HG02642 (cell line): ENCODE measurements at regions not wholly inside any gene's neighbourhood (a gene's known extent, or its start where the extent isn't known, plus 50 kb on each side); places are given as distances from the start of the nearest gene placed in this dataset.

Experiments
- ATAC-seq: cut with Tn5 transposase; IDR thresholded peaks from one replicate; pipeline ENCODE4 v1.9.1; 2021; ENCODE audit warnings: mild to moderate bottlenecking; ENCODE audit not compliant: unreplicated experiment, poor library complexity

DNA sequence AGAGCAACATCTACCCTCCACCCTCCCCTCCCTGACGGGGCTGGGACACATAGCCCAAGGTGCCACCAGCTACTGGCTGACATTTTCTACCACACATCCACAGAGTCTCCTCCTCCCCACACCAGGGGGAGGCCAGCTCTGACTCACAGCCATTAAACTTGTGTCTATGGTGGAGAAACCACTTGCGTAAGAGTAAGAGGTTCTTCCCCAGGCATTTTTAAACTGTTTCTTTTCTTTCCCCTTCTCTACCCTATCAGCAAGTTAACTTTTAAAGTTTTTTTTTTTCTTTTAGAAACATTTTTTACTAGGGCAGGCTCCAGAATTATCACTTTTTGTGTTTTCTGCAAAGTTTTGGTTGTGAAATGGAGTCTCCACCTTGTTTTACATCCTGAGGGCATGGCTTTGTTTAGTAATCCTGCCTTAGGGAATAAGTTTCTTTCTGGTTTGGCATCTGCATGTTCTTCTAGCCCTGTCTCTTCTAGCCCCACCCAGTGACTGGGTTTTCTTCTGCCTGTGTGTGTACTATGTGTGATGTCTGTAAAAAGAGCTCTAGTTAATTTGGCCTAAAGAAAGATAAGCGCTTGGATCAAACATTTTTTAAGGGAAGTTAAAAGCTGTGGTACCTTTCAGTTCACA is 148.8 kb upstream of the GADL1 start:
- ATAC-seq = no peak

DNA sequence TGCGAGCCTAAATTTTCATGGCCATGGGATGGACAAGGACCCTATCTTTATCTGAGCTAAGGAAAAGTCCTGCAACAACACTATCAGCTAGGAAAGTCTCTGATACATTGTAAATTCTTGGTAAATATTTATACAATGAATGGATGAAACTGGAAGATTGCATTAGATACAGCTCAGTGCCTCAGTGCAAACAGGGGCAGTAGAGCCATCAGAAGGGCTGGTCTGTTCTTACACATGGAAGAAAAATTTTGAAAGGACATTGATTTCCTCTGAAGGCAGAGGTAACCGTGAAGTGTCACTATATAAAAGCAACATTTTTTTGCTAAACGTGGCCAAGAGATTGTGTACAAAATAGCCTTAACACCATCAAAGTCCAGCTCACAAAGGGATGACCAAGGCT is 153.2 kb upstream of the GADL1 start:
- no peak for ATAC-seq

DNA sequence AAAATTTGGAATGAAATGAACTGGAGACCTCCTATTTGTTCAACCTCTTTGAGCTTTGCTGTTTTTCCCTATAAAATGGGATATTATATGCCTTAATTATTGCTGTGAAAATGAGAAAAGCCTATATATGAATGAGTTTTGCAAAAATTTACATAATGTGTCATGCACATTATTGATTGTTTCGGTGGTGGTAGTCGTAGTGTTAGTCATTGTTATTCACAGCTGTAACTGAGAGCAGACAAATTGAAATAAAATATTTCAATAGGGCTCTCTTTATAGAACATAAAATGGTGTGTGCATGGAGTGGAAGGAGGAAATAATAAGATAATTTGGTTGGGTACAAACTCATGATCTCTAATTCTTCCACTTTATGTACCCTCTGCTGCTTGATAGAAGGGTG is 153.7 kb upstream of the GADL1 start:
- no peak for ATAC-seq

DNA sequence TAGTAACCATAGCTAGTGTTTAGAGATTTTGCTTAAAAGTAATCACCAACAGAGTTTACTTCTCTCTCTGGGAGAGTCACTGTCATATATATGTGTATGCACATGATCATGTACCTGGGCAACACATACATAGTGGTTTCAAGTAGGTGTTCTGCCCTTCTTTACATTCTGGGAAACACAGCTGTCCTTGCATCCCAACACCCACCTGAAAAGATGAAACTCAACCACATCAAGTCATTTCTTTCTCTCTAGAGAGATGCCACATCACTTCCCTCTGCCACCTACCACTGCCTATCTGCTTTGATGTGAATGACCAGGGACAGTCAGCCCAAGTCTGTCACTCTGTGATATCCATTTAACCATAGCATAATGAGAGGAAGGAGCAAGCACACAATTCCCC is 155.8 kb upstream of the GADL1 start:
- ATAC-seq = no peak

DNA sequence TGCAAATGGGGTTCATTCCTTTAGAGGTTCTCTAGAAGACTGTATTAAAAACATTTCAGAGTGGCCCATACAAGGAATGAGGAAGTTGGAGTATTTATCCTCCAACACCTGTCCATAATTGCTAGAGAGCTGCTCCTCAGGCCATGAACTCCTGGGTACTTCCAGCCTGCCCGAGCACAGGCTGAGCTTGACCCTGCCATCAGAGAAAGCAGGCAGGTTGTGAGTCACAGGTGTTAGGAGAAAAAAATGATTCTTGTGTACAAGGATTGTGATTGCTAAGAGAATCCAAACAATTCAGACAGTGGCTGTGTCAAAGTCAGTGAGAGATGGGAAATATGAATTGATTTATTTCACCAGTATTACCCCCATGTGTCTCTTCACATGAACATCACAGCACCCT is 156.8 kb upstream of the GADL1 start:
- no peak for ATAC-seq

DNA sequence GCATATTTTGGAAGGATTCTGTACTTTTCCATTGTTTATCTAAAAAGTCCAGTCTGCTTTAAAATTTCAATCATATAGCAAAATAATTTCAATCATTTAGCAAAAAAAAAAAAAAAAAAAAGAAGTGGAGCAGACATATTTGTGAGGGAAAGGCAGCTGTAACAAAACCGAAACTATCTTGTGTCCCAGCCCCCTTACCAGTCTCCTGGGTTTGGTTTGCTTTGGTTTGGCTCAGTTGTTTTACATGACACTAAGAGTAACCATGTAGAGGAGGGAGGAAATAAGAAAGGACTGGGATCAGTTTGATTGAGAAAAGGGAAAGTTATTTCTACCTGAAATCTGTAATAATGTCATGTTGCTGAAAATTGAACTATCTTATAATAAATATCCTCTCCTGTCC is 158.8 kb upstream of the GADL1 start:
- ATAC-seq = no peak

DNA sequence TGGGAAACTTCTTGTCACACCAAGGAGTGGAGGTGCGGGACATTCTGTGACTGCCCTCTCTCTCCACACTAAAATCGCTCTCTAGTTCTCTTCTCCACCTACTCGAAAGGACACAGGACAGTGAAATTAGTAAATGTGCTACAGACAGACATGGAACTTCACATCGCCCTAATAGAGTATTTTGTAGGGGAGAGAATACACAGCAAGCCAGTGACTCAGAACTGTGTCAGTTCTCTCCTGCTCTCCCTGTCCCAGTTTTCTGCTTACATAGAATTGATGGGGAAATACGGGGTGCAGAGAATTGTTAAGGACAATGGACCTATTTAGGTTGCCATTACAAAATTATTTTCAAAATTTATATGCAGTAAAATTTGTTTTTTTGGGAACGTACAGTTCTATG is 159.6 kb upstream of the GADL1 start:
- ATAC-seq = no peak

DNA sequence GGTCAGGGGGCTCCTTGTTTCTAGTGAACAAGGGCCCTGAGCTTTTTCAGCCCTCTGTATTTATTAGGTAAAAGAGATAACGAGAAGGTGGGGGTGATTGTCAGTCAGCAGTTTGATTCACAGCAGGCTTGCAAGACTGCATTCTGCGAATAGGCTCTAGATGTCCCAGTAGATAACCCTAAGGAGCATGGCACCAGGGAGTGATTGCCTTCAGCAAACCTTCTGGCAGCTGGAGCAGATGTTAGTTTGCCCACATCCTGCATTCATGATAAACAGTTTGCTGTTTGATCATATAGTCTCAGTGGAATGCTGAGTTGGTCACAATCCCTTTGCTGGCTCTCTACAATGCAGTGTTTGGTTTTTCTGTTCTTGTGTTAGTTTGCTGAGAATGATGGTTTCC is 161.3 kb upstream of the GADL1 start:
- ATAC-seq = no peak

DNA sequence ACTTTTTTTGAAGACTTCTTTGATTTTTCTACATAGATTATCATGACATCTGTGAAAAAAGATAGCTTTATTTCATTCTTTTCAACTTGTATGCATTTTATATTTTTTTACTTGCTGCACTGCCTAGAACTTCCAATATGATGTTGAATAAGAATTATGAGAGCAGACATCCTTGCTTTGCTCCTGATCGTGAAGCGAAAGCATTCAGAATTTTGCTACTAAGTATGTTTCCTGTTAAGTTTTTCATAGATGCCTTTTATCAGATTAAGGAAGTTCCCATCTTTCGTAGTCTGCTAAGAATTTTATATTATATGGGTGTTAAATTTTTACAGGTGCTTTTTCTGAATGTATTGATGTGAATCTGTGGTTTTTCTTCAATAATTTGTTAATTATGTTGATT is 163.4 kb upstream of the GADL1 start:
- ATAC-seq = no peak

DNA sequence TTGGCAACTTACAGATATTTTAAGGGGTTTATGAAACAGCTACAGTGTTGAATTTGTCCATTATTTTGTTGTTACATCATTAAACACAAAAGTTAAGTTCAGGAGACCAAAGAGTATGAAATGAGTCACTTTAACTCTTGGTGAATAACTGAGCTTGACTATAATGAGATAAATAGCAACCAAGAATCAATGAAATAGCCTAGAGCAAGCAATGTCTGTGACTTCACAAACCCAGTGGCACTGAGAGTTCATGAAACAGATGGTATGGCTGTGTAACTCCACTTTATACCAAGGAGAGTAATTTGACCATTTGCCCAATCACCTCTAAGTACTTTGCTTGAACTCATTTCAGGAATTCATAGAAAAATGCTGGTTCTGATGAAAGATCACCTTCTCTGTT is 169.6 kb upstream of the GADL1 start:
- no peak for ATAC-seq

DNA sequence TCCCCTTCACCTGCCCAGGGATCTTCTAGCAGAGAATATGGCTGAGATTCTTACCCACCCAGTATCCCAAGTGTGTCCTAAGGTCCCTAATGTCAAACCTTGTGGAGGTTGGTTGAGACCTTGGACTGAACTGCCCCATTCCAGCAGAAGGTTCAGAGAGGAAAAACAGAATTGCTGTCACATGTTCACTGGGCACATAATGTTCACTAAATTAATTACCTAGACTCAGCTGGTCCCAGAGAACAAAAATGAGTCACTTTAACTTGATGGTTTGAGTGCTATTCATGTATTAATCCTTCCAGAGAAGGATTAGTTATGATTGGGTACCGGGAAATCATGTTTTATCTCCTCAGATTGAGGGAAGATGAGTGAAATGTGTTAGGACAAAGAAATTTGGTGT is 171.3 kb upstream of the GADL1 start:
- ATAC-seq = no peak

DNA sequence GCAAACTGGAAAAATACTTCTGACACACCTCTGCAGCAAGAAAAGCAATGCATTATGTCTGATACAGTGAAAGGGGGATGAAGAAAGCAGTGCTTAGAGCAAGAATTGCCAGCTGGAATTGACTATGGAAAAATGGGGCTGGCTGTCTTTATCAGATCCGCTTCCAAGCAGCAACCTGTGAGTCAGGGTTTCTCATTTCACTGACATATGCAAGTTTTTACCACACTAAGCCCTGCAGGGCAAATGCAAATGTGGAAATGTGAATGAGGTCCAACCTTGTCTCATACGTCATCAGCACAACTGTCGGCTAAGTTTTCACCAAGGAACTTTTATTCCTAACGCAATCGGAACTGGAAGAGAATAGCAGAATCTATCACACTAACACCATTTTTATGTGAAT is 172.5 kb upstream of the GADL1 start:
- no peak for ATAC-seq

DNA sequence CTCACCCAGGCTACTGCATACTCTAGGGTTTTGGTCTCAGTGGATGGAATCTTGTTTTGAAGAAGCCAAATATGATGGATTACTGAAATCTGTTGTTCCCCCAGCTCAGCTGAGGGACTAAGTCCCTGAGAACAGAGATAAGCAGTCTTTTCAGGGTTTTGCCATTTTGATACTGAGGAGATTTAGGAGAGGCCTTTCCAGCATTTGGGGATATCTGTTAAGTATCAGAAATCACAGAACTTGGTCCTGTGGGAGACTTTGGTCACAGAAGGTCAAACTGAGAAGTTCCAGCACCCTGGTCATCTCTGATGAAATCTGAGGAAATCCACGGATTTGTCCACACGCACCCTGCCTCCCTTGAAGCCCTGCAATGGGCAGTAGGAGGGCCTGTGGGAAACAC is 181.0 kb upstream of the GADL1 start:
- ATAC-seq = no peak

DNA sequence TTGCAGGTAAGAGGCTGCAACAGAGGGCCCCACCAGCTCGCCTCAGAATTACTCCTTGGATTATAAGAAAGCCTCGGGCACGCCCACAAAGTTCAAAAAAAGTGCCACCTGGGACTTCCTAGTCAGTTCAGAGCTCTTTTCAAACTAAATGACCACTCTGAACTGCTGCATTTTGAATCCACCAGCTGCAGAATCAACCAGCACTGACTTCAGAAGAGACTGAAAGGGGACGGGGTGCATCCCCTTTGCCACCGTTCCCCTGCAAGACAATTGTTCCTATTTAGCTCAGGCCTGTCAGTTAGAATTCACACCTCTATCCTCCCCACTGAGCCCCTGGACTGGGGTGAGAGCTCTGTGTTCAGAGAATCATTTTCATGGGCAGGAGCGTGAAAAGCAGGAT is 181.4 kb upstream of the GADL1 start:
- ATAC-seq = no peak

DNA sequence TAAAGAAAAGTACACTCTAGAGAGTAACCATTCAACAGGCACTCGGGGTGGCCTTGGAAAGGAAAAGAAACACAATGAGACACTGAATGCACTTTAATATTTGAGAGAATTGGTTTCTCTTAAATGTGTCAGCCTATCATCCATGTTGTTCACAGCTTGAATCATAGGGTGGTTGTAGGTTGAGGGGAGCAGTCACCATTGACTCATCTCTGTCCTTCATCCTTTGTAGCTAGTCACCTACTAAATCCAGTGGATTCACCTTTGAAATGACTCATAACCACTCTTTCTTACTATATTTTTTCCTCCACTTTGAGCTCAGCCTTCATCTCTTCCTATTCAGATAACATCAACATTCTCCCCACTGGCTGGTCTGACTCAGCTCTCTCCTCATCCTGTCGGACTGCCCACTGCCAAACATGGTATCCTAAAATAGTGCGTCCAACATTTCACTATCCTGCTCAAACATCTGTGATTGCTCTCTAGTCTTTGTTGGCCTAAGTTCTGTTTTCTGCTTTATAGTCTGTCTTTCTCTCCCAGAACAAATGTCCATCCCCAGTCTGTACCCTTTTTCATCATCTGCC is 182.7 kb upstream of the GADL1 start:
- no peak for ATAC-seq

DNA sequence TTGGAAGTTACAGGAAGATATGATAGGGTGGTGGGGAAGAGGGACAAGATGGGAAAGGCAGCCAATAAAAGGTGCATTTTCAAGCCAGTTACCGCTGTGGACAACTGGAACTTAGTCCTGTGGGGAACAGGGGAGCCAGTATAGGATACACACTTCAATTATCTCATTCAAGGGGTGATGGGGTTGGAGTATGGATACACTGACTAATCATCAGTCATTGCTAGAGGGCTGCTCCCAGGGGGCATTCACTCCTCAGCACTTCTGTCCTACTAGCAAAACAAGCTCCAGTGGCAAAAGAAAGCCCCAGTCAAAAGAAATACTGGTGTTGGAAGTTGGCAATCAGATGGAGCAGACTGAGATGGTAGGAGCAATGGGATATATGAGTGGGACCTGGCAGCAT is 183.4 kb upstream of the GADL1 start:
- no peak for ATAC-seq

DNA sequence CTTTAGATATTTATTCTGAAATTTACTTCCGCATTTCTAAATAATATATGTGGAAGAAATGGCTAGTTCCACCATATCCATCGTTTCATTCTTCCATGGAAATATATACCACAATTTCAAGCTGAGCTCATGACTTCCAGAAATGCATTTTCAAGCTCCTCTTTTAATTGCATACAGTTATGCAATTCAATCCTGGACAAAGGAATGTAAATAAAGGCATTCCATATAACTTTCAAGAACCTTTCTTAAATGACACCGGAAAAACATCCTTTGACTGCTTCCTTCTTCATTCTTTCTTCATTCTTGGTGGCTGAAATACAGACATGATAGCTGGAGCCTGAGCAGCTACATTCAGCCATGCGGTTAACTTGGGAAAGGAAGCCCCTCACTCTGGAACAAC is 185.2 kb upstream of the GADL1 start:
- ATAC-seq = no peak

DNA sequence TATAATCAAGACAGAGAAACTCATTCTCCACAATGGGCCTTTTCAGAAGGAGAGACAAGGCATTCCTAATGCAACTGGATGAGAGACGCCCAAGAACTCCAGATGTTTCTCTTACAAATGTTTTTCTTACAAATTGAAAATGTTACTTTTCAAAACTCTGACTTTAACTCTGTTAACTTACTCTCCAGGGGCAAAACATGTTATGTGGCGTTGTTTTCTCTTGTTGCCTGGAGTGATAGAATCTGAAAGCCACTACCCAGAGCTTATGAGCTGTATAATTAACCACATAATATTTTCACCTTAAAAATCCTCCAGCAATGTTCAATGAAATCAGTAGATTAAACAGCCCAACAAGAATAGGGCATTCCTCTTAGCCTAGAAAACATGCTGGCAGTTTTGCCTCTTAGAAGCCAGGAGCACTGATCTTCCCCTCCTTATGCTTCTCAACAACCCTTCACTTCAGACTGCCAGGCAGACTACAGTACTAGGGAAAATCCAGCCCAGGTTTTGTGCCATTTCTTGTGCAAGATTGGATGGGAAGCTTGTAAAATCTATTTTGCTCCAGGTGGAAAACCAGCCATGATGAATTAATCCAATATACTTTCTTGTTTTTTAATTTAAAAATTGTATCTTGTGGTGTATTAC is 186.7 kb upstream of the GADL1 start:
- ATAC-seq = no peak

DNA sequence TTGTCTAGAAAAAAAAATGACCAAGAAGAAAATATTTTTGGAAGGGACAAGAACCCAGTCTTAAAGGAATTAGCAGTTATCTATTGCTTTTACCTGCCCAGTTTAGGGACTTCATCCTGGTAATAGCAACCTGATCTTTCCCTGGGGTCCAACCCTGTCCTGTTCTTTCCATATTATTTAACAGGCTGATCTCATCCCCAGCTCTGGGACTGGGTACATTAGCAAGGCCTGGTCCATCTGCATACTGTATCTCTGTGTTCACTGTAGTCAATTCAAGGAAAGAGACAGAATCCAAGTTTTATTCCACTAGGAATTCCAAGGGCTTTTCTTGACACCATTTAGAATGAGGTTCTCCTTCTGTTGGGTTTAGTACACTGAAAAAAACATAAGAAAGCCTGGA is 191.7 kb upstream of the GADL1 start:
- ATAC-seq = no peak

DNA sequence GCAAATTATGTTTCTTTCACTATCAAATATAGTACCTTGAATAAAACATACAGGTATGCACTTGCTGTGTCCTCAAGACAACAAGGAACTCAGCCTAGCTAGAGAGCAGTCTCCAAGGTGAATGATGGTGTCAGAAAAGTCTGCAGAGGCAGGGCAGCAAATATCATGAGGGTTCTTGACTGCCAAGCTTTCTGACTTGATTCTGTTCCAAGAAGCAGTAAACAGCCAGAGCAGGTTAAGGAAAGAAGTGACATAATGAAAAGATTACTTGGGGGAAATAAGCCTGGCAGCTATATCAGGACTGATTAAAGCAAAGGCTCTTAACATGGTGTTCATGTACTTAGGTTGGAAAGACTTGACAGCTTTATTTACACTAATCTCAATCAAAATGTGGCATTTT is 192.2 kb upstream of the GADL1 start:
- no peak for ATAC-seq

DNA sequence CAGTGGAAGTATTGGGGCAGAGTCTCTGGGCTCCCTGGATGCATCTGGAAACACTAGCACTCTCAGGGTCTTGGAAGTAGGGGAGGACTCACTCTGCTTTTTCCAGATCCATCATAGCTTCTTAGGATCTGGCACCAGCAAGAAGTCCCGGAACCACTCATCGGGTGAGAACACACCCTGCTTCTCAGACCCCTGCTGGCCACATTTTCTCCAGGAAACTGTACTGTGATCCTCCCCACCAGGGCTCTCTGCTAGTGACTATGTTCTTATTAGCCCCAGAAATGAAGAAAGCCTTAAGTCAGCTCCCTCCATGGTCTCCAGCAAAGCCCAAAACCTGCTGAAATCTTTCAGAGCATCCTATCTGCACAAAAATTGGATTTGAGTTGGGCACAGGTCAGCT is 197.3 kb upstream of the GADL1 start:
- no peak for ATAC-seq
